ENCODE measurements at regions not wholly inside any gene's neighbourhood (a gene's known extent, or its start where the extent isn't known, plus 50 kb on each side); places are given as distances from the start of the nearest gene placed in this dataset.

- ATAC-seq (no peak), DNase-seq (ENCODE audit: low spot score) (no peak), FAIRE-seq (no peak)
- Histone ChIP-seq H3K27me3 (ENCODE audit: control insufficient read depth in 1 of 2, insufficient read depth in 2 of 2, low read length in 2 of 2) (no peaks in the 10 kb centered on the region), H3K27ac (ENCODE audit: extremely low read length, insufficient read depth, low read length) (no peak overlapping the region), H3K4me1 (ENCODE audit: insufficient read depth, low read length) (peaks cover 18% of the 10 kb centered on the region), H3K4me2 (ENCODE audit: low read depth, low read length) (no peak overlapping the region), H3K79me2 (ENCODE audit: insufficient read depth, low read length) (peaks cover 2% of the 10 kb centered on the region), H3K9ac (ENCODE audit: insufficient read depth, low read depth, low read length) (no peak overlapping the region), H4K20me1 (ENCODE audit: insufficient read depth, low read length) (peaks cover 13% of the 10 kb centered on the region; the same call in 1 of the 2 replicates), H2AFZ (ENCODE audit: low read length) (no peak overlapping the region), H3K36me3 (replicated peaks in 1 of 2; ENCODE audit: control insufficient read depth in 1 of 2, insufficient read depth in 2 of 2, low read length in 2 of 2) (no peaks in the 10 kb centered on the region), H3K4me3 (replicated peaks in 1 of 3; ENCODE audit: insufficient read depth in 1 of 3, low read depth in 2 of 3, low read length in 3 of 3) (no peak overlapping the region), H3K9me3 (ENCODE audit: low read length) (no peaks in the 10 kb centered on the region)
- no TSS peak for BruUV-seq (replicated peaks)
- intact Hi-C loops (cut with micrococcal nuclease; ENCODE audit: unreplicated experiment) (no loop called here), in situ Hi-C loops (cut with HindIII; ENCODE audit: extremely low pct_ligation_motif_present, low pct_unique_long_range_greater_than_20kb) (no loop called here)
- POLR2A ChIA-PET = no interaction called here
- WGBS (ENCODE audit: low lambda C conversion rate) = 90% methylated on average over 4 of the region's 4 CpGs
- CTCF ChIA-PET (ENCODE audit: low intra/inter-chr PET ratio, low total read pairs) = no interaction called here
- TF ChIP-seq NFE2L2 (IDR thresholded peaks at IDR 0.05; ENCODE audit: low read length) = no peak
- TF ChIP-seq KLF13 (CRISPR knock-in tag; IDR thresholded peaks at IDR 0.05) = no peak
- no peak for TF ChIP-seq E2F1 (CRISPR knock-in tag; IDR thresholded peaks at IDR 0.05)
- TF ChIP-seq SAFB2 (CRISPR knock-in tag; IDR thresholded peaks at IDR 0.05; ENCODE audit: borderline replicate concordance, low read depth) = no peak
- TF ChIP-seq ZNF576 (CRISPR knock-in tag; IDR thresholded peaks at IDR 0.05) = no peak
- no peak for TF ChIP-seq ZFP1 (CRISPR knock-in tag; IDR thresholded peaks at IDR 0.05)
- TF ChIP-seq THAP11 (CRISPR knock-in tag; IDR thresholded peaks at IDR 0.05) = no peak
- TF ChIP-seq ZNF891 (CRISPR knock-in tag; IDR thresholded peaks at IDR 0.05) = no peak
- no peak for TF ChIP-seq ZNF180 (CRISPR knock-in tag; IDR thresholded peaks at IDR 0.05; ENCODE audit: borderline replicate concordance, low read depth)
- TF ChIP-seq KIAA2018 (CRISPR knock-in tag; IDR thresholded peaks at IDR 0.05; ENCODE audit: borderline replicate concordance) = no peak
- no peak for TF ChIP-seq ZFYVE20 (CRISPR knock-in tag; IDR thresholded peaks at IDR 0.05; ENCODE audit: borderline replicate concordance, low read depth)
- TF ChIP-seq ZNF337 (CRISPR knock-in tag; IDR thresholded peaks at IDR 0.05; ENCODE audit: borderline replicate concordance, low read depth) = no peak
These were observed 352.4 kb downstream of the UTRN start for GRCh38 chr6:144637541-144637940.

Data from HepG2 (cell line).